ENCODE measurements at regions not wholly inside any gene's neighbourhood (a gene's known extent, or its start where the extent isn't known, plus 50 kb on each side); places are given as distances from the start of the nearest gene placed in this dataset.

DNA sequence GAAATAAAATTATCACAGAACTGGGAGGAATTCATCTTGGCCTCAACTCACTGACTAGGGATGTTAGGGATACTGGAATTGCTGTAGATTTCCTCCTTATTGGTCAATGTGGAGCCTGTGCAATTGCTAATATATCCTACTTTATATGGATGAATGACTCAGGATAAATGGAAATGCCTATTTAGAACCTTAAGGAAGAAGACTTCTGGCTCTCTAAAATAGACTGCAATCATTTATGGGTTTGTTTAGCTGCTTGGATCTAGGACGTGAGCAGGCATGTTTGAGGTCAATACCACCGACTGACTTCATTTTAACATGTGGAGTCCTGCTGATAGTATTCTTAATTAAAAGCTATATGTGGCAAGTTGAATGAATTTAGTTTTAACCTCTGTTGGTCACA, 1040.1 kb upstream of the LRRN3 start:
- in situ Hi-C loops (cut with MboI; ENCODE audit: low sequenced_read_pairs in 4 of 4) (no loop called here), intact Hi-C loops (cut with DNase I; ENCODE audit: low total_unique reads) (no loop called here)
- H3K4me1 ChIP-seq: no peaks in the 10 kb centered on the region
- no peaks in the 10 kb centered on the region for H3K27me3 ChIP-seq
- no peak for DNase-seq
- TF ChIP-seq CTCF (IDR thresholded peaks at IDR 0.05 in 4 of 5, conservative IDR thresholded peaks at IDR 0.05 in 1 of 5): no peak
- TF ChIP-seq POLR2A (IDR thresholded peaks at IDR 0.05): no peak
- H3K27ac ChIP-seq: no peak overlapping the region
- no peak overlapping the region for H3K4me3 ChIP-seq
- no peaks in the 10 kb centered on the region for H3K9me3 ChIP-seq
- no peaks in the 10 kb centered on the region for H3K36me3 ChIP-seq
- ATAC-seq: no peak

- intact Hi-C loops (cut with DNase I; ENCODE audit: low total_unique reads): no loop called here
- Histone ChIP-seq H3K4me3 (no peak overlapping the region), H3K27ac (no peak overlapping the region), H3K36me3 (no peaks in the 10 kb centered on the region), H3K4me1 (no peaks in the 10 kb centered on the region), H3K9me3 (no peaks in the 10 kb centered on the region), H3K27me3 (no peaks in the 10 kb centered on the region)
- in situ Hi-C loops (cut with MboI; ENCODE audit: low sequenced_read_pairs in 4 of 4): no loop called here
- no peak for TF ChIP-seq POLR2A (IDR thresholded peaks at IDR 0.05)
- no peak for TF ChIP-seq CTCF (IDR thresholded peaks at IDR 0.05 in 4 of 5, conservative IDR thresholded peaks at IDR 0.05 in 1 of 5)
- DNase-seq: no peak
- no peak for ATAC-seq
These were observed 1039.6 kb upstream of the LRRN3 start for GRCh38 chr7:110051372-110051771.

DNA sequence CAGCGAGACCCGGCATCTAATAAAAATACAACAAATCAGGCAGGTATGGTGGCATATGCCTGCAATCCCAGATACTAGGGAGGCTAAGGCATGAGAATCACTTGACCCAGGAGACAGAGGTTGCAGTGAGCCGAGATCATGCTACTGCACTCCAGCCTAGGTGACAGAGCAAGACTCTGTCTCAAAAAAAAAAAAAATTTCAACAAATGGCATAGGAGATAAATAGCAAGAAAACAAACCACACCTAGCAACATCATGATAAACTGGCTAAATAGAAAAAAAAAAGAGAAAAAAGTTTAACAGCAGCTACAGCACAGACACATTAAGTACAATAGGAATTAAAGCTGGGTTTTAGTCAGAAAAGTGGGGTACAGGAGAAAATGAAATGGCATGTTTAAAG, 1034.6 kb upstream of the LRRN3 start:
- Histone ChIP-seq H3K27ac (no peak overlapping the region), H3K4me3 (no peak overlapping the region), H3K9me3 (no peaks in the 10 kb centered on the region), H3K4me1 (no peaks in the 10 kb centered on the region), H3K36me3 (no peaks in the 10 kb centered on the region), H3K27me3 (no peaks in the 10 kb centered on the region)
- in situ Hi-C loops (cut with MboI; ENCODE audit: low sequenced_read_pairs in 4 of 4): no loop called here
- intact Hi-C loops (cut with DNase I; ENCODE audit: low total_unique reads): no loop called here
- DNase-seq (no peak), ATAC-seq (no peak)
- TF ChIP-seq CTCF (IDR thresholded peaks at IDR 0.05 in 4 of 5, conservative IDR thresholded peaks at IDR 0.05 in 1 of 5) (no peak), POLR2A (IDR thresholded peaks at IDR 0.05) (no peak)

- intact Hi-C loops (cut with DNase I; ENCODE audit: low total_unique reads) (no loop called here), in situ Hi-C loops (cut with MboI; ENCODE audit: low sequenced_read_pairs in 4 of 4) (no loop called here)
- Histone ChIP-seq H3K27me3 (no peaks in the 10 kb centered on the region), H3K36me3 (no peaks in the 10 kb centered on the region), H3K4me1 (no peaks in the 10 kb centered on the region), H3K4me3 (no peak overlapping the region), H3K9me3 (no peaks in the 10 kb centered on the region), H3K27ac (no peak overlapping the region)
- DNase-seq (no peak), ATAC-seq (no peak)
- TF ChIP-seq POLR2A (IDR thresholded peaks at IDR 0.05) (no peak), CTCF (IDR thresholded peaks at IDR 0.05 in 4 of 5, conservative IDR thresholded peaks at IDR 0.05 in 1 of 5) (no peak)
These were observed 1032.5 kb upstream of the LRRN3 start for GRCh38 chr7:110058401-110058800.

DNA sequence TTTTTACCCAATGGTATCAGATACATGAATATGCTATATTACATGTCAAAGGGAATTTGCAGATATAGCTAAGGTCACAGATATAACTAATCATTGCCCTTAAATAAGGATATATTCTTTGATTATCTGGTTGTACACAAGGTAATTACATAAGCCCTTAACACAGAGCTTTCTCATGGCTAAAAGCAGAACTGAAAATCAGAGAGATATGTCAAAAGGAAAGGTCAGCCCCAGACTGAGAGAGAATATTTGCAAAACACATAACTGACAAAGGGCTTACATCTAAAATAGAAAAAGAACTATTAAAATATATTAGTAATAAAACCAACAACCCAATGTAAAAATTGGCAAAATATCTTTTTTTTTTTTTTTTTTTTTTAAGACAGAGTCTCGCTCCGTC, 1029.5 kb upstream of the LRRN3 start:
- TF ChIP-seq CTCF (IDR thresholded peaks at IDR 0.05 in 4 of 5, conservative IDR thresholded peaks at IDR 0.05 in 1 of 5): no peak
- TF ChIP-seq POLR2A (IDR thresholded peaks at IDR 0.05): no peak
- no peaks in the 10 kb centered on the region for H3K4me1 ChIP-seq
- H3K27ac ChIP-seq: no peak overlapping the region
- H3K27me3 ChIP-seq: no peaks in the 10 kb centered on the region
- no peaks in the 10 kb centered on the region for H3K36me3 ChIP-seq
- ATAC-seq (no peak), DNase-seq (no peak)
- no peak overlapping the region for H3K4me3 ChIP-seq
- intact Hi-C loops (cut with DNase I; ENCODE audit: low total_unique reads): no loop called here
- in situ Hi-C loops (cut with MboI; ENCODE audit: low sequenced_read_pairs in 4 of 4): no loop called here
- no peaks in the 10 kb centered on the region for H3K9me3 ChIP-seq
